Bronchial epithelial cell (primary cell): ENCODE measurements at regions not wholly inside any gene's neighbourhood (a gene's known extent, or its start where the extent isn't known, plus 50 kb on each side); places are given as distances from the start of the nearest gene placed in this dataset.

Experiments
- DNase-seq: peaks from one replicate; pipeline ENCODE4 v3.0.0-alpha.2; 2010; ENCODE audit warnings: low read depth
- FAIRE-seq: peaks from 2 replicates; lab custom pipeline; 2011; peaks lifted over from hg19 to GRCh38; lab: Jason Lieb, UNC
- H3K27me3 ChIP-seq: 2 replicates; pipeline ENCODE4 v1.5.1; 2011; ENCODE audit warnings: low read length; ENCODE audit not compliant: control insufficient read depth, insufficient read depth
- H3K36me3 ChIP-seq: 2 replicates; pipeline ENCODE4 v1.5.1; 2011; ENCODE audit warnings: low read length; ENCODE audit not compliant: control insufficient read depth, insufficient read depth
- H3K4me3 ChIP-seq: 2 replicates; pipeline ENCODE4 v1.5.1; 2011; ENCODE audit warnings: mild to moderate bottlenecking, low read depth, low read length, control low read depth
- CTCF ChIP-seq: IDR thresholded peaks from 2 replicates; pipeline ENCODE4 v1.5.1; 2011; ENCODE audit warnings: mild to moderate bottlenecking, moderate library complexity, low read length, control low read depth, inconsistent platforms; ENCODE audit not compliant: insufficient read depth, severe bottlenecking

- FAIRE-seq (no peak), DNase-seq (no peak)
- Histone ChIP-seq H3K4me3 (no peak overlapping the region), H3K36me3 (no peaks in the 10 kb centered on the region), H3K27me3 (peaks cover 4% of the 10 kb centered on the region)
- TF ChIP-seq CTCF, result no peak
Measured at GRCh38 chr10:121130382-121130781, 279.2 kb downstream of the WDR11 start.

GRCh38 chr10:121131014-121131413, 279.9 kb downstream of the WDR11 start:
- H3K36me3 ChIP-seq, result no peaks in the 10 kb centered on the region
- DNase-seq (no peak), FAIRE-seq (no peak)
- no peak overlapping the region for H3K4me3 ChIP-seq
- no peak for TF ChIP-seq CTCF
- H3K27me3 ChIP-seq, result peaks cover 2% of the 10 kb centered on the region

- Histone ChIP-seq H3K27me3 (peaks cover 2% of the 10 kb centered on the region), H3K36me3 (no peaks in the 10 kb centered on the region), H3K4me3 (no peak overlapping the region)
- no peak for TF ChIP-seq CTCF
- DNase-seq (no peak), FAIRE-seq (no peak)
Measured at GRCh38 chr10:121131426-121132265, 280.5 kb downstream of the WDR11 start.

- no peak for TF ChIP-seq CTCF
- H3K27me3 ChIP-seq, result peaks cover 2% of the 10 kb centered on the region
- DNase-seq (no peak), FAIRE-seq (no peak)
- no peaks in the 10 kb centered on the region for H3K36me3 ChIP-seq
- H3K4me3 ChIP-seq, result no peak overlapping the region
Measured at GRCh38 chr10:121132273-121132672, 281.1 kb downstream of the WDR11 start.

- no peak for TF ChIP-seq CTCF
- Histone ChIP-seq H3K27me3 (peaks cover 2% of the 10 kb centered on the region), H3K36me3 (no peaks in the 10 kb centered on the region), H3K4me3 (no peak overlapping the region)
- DNase-seq (no peak), FAIRE-seq (no peak)
Measured at GRCh38 chr10:121133901-121134300, 282.7 kb downstream of the WDR11 start.
